ENCODE measurements at regions not wholly inside any gene's neighbourhood (a gene's known extent, or its start where the extent isn't known, plus 50 kb on each side); places are given as distances from the start of the nearest gene placed in this dataset.

DNA sequence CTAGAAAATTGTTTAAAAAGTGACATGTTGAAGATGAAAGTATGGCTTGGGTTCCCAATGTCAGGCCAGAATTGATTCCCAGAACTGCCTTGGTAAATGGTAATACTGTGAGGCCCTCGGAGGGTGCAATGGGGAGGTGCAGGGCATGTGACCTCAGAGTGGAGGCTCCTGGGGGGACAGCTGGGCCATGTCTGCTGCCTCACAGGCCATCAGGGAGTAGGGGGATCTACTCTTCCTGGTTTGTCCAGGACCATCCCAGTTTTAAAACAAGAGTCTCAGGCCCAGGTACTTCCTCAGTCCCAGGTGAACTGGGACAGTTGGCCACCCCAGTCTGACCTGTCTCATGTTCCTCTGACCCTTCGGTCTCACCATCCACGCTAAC, 55.3 kb upstream of the SNX9 start:
- TF ChIP-seq, protein P1, sequence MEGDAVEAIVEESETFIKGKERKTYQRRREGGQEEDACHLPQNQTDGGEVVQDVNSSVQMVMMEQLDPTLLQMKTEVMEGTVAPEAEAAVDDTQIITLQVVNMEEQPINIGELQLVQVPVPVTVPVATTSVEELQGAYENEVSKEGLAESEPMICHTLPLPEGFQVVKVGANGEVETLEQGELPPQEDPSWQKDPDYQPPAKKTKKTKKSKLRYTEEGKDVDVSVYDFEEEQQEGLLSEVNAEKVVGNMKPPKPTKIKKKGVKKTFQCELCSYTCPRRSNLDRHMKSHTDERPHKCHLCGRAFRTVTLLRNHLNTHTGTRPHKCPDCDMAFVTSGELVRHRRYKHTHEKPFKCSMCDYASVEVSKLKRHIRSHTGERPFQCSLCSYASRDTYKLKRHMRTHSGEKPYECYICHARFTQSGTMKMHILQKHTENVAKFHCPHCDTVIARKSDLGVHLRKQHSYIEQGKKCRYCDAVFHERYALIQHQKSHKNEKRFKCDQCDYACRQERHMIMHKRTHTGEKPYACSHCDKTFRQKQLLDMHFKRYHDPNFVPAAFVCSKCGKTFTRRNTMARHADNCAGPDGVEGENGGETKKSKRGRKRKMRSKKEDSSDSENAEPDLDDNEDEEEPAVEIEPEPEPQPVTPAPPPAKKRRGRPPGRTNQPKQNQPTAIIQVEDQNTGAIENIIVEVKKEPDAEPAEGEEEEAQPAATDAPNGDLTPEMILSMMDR (IDR thresholded peaks at IDR 0.05; ENCODE audit: insufficient read depth, low read length), result no peak
- no peak overlapping the region for H3K4me3 ChIP-seq (ENCODE audit: low read depth, low read length)
- no peak for DNase-seq (ENCODE audit: low read depth)

- H3K4me3 ChIP-seq (ENCODE audit: low read depth, low read length), result no peak overlapping the region
- no peak for DNase-seq (ENCODE audit: low read depth)
- TF ChIP-seq, protein P1 (IDR thresholded peaks at IDR 0.05; ENCODE audit: insufficient read depth, low read length), result no peak
Observed at GRCh38 chr6:157768304-157768703, 54.7 kb upstream of the SNX9 start.

DNA sequence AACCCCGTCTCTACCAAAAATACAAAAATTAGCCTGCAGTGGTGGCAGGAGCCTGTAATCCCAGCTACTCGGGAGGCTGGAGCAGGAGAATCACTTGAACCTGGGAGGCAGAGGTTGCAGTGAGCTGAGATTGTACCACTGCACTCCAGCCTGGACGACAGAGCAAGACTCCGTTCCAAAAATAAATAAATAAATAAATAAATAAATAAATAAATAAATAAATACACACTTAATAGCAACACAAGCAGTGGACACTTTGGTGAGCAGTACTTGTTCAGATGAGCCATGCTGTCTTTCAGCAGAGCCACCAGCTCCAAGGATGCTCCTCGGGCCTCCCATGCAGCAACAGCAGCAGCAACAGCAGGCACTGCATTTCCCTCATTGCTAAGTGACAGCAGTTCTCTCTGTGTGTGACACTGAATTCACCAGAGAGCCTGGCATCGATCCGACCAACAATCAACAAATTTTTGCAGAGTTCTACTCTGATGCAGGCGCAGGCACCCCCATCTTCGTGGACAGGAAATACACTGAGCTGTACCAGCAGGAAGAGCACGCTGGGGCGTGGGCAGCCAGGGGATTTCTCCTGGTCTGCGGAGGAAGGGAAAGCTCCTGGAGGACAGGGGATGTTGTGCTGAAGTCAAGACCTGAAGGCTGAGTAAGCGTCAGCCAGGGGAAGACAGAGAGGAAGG, 54.0 kb upstream of the SNX9 start:
- TF ChIP-seq, protein P1 (IDR thresholded peaks at IDR 0.05; ENCODE audit: insufficient read depth, low read length), result no peak
- DNase-seq (ENCODE audit: low read depth), result no peak
- H3K4me3 ChIP-seq (ENCODE audit: low read depth, low read length), result no peak overlapping the region

GRCh38 chr6:157769776-157770426, 53.1 kb upstream of the SNX9 start:
- TF ChIP-seq, protein P1 (IDR thresholded peaks at IDR 0.05; ENCODE audit: insufficient read depth, low read length), result no peak
- peak; percentile 62 for DNase-seq (ENCODE audit: low read depth)
- no peak overlapping the region for H3K4me3 ChIP-seq (ENCODE audit: low read depth, low read length)

DNA sequence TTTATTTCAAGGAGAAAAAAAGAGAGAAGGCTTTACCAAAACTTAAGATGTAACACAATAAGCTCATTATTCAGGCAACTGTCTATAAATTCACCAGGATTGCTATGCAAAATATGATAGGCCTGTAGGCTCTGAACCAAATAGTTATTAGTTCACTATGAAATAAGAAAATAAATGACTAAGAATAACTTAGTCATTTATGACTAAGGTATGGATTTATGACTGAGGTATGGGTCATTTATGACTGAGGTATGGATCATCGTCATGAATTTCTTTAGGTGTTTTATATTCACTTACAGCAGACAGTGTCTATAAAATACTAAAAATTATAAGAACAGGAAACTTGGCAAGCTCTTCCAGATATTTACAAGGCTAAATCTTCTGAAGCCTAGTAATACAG, 52.1 kb upstream of the SNX9 start:
- no peak overlapping the region for H3K4me3 ChIP-seq (ENCODE audit: low read depth, low read length)
- DNase-seq (ENCODE audit: low read depth), result peak; percentile 60
- TF ChIP-seq, protein P1 (IDR thresholded peaks at IDR 0.05; ENCODE audit: insufficient read depth, low read length), result no peak

DNA sequence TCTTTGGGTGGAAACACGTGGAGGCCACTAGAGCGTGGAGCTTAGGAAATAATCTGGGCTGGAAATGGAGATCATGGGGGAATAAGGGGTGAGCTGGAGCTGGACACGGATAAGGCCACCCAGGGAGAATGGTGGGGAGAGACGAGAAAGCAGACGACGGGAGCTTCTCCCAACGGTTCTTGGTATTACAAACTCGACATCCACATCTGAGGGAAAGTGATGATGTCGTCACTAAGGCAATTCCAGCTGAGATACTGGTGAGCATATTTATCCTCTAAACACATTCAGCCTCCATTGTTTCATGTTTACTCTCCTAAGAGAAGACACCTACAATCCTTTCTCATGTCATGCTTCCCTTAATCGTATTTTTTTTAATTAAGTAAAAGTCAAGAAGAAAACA, 50.2 kb upstream of the SNX9 start:
- no peak for DNase-seq (ENCODE audit: low read depth)
- H3K4me3 ChIP-seq (ENCODE audit: low read depth, low read length), result no peak overlapping the region
- TF ChIP-seq, protein P1 (IDR thresholded peaks at IDR 0.05; ENCODE audit: insufficient read depth, low read length), result no peak
